COLO668 (cell line): ENCODE measurements at regions not wholly inside any gene's neighbourhood (a gene's known extent, or its start where the extent isn't known, plus 50 kb on each side); places are given as distances from the start of the nearest gene placed in this dataset.

Experiments
- DNase-seq: peaks from one replicate; lab custom pipeline; 2025; ENCODE audit not compliant: unreplicated experiment; lab: John Stamatoyannopoulos, UW

GRCh38 chr3:168417016-168417415, 321.3 kb upstream of the GOLIM4 start:
- no peak for DNase-seq

- DNase-seq: no peak
Measured at GRCh38 chr3:168416446-168416845, 320.7 kb upstream of the GOLIM4 start.

- DNase-seq: no peak
Measured at GRCh38 chr3:168414149-168414548, 318.4 kb upstream of the GOLIM4 start.

- no peak for DNase-seq
Measured at GRCh38 chr3:168407381-168407780, 311.7 kb upstream of the GOLIM4 start.

DNA sequence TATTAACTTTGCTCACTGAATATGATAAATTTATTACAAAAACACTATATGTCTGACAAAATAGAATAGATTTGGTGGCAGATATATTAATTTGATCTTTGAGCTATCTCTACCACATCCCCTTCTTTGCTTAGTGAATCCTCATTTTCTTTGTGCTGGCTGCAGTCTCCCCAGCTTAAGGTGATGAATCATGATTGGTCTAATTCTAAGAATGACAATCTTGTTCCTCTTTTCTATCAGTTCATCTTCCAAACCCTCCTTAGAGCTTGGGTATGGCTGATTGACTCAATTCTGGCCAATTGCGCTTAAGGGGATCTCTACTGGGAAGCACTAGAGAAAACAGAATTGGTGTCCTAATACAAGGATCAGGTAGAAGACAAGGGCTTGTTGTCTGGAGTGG, 309.6 kb upstream of the GOLIM4 start:
- no peak for DNase-seq

- DNase-seq: no peak
Measured at GRCh38 chr3:168398371-168399025, 302.8 kb upstream of the GOLIM4 start.

- DNase-seq: no peak
Measured at GRCh38 chr3:168396861-168397260, 301.1 kb upstream of the GOLIM4 start.

DNA sequence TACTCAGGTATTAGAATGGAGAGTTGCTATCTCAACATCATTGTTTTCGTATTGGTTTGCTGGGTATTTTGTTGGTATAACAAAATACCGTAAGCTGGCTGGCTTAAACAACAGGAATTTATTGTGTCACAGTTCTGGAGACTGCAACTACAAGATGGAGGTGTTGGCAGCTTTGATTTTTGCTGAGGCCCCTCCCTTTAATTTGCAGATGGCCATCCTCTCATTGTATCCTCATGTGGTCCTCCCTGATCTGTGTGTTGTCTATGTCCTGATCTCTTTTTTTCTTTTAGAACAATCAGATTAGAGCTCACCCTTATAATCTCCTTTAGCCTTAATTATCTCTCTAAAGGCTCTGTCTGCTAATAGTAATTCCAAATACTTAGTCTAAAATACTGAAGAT, 299.8 kb upstream of the GOLIM4 start:
- DNase-seq: no peak

DNA sequence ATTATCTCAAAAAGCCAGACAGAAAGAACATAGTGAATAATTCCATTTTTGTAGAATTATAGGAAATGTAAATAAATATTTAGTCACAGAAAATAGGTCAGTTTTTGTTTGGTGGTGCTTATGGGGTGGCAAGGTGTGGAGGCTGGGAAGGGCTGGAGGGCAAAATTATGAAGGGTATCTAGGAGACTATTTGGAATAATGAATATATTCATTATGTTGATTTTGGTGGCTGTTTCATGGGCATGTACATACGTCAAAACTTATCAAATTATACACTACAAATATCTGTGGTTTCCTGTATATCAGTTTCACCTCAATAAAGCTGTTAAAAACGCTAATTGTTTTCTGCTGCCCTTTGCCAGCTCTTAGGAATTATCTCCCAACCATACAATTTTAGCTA, 298.7 kb upstream of the GOLIM4 start:
- no peak for DNase-seq

GRCh38 chr3:168386301-168386700, 290.6 kb upstream of the GOLIM4 start:
- no peak for DNase-seq

DNA sequence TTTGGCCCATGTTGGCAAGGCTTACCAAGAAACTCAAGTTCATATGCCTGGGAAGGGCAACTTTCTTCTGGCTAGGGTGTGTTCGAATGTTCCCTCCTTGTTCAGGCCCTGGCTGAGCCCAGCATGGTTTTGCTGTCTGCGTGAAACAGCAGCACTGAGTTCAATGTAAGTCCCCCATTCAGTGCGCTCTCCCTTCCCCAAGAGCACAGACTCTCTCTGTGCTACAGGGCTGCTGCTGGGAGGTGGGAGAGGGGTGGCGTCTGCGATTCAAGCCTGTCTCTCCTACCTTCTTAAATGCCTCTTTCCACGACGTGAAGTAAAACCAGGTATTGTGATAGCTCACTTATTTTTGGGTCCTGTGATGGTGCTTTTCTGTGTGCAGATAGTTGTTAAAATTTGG, 289.3 kb upstream of the GOLIM4 start:
- DNase-seq: no peak

- no peak for DNase-seq
Measured at GRCh38 chr3:168383573-168383972, 287.8 kb upstream of the GOLIM4 start.

DNA sequence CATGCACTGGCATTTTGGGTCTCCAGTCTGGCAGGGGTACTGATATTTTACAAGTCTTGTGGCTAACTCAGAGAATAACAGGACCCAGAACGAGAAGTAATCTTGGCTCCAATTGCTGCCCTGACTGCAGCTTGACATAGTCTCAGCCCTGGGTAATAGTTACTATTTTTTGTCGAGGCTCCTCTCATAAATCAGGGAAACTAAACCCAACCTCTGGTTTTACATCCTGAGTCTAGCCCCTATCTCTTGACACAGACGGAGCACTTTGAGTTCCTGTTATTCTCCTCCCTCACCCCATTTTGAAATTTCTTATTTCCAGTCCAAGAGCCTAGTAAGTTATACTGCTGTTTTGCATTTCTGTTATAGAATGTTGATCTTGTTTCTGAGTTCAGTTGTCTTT, 276.1 kb upstream of the GOLIM4 start:
- DNase-seq: no peak

DNA sequence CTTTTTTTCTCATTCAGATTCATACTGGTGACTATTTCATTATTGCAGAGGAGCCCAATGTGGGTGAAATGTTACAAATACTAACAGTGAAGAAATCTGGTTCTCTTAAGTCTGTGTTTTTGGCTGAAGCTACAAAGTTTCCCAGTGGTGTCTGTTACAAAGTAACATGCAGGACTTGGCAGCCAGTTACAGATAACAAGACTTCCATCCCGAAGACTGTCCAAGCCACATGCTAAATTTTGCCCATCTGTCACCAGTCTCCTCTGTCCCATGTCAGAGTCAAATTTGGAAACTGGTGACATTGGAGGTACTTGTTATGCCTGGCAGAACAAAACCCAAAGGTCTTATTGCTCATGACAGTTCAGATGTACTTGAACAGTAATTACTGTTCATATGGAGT, 269.2 kb upstream of the GOLIM4 start:
- DNase-seq: no peak

DNA sequence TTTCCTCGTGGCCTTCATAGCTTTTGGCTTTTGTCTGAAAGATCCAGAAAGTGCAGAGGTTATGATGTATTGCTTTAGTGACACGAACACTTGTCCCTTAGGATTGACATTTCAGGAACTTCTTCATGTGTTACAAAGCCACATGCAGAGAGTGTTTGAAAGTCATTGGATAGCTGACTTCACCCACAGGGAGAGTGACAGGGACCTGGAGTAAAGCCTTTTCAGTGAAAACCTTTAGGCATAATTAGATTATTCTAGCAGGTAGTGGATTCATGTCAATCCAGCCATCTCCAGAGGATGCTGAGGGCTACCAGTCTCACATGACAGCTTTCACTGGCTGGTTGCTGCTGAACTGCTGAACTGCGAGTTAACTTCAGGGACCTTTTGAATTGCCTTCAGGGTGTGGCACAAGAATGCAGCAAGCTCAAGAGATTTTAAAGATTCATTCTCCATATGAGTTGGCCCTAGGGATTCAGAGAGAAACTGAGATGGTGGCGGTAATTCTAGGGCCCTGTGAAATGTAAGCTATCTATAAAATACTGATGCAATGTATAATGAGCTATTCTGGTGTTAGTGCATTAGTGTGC, 267.0 kb upstream of the GOLIM4 start:
- no peak for DNase-seq

DNA sequence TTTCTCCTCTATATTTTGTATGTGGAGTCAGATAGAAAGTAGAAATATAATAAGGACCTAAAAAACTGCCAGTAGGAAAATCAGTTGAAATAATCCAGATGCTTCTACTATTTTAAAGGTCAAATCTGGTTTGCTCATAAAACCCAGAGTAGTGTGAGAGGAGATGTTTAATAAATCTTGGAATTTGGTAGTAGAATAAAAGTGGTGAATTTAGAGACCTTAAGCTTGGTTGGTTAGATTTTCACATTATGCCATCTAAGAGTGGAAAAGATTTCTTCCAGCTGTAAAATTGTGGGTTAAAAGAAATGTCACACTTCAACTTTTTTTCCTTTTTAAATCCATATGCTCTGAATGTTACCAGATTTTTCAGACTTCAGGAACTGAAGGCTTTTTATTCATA, 266.4 kb upstream of the GOLIM4 start:
- no peak for DNase-seq

DNA sequence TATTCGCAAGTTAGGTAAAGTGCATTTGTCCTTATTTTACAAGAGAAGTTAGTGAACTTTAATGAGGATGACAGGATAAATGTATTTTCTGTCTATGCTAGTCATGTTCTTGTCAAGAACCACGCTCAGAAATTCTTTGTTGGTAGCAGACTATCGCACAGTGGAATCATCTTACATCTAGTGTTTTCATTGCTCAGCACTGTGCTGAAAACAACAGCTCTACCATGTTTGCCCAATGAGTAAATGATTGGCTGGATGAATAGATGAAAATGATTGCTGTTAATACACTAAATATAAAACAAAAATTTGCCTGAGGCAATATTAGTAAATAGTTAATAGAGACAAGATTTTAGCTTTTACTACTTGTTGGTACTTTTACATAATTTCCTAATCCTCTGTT, 265.3 kb upstream of the GOLIM4 start:
- no peak for DNase-seq

DNA sequence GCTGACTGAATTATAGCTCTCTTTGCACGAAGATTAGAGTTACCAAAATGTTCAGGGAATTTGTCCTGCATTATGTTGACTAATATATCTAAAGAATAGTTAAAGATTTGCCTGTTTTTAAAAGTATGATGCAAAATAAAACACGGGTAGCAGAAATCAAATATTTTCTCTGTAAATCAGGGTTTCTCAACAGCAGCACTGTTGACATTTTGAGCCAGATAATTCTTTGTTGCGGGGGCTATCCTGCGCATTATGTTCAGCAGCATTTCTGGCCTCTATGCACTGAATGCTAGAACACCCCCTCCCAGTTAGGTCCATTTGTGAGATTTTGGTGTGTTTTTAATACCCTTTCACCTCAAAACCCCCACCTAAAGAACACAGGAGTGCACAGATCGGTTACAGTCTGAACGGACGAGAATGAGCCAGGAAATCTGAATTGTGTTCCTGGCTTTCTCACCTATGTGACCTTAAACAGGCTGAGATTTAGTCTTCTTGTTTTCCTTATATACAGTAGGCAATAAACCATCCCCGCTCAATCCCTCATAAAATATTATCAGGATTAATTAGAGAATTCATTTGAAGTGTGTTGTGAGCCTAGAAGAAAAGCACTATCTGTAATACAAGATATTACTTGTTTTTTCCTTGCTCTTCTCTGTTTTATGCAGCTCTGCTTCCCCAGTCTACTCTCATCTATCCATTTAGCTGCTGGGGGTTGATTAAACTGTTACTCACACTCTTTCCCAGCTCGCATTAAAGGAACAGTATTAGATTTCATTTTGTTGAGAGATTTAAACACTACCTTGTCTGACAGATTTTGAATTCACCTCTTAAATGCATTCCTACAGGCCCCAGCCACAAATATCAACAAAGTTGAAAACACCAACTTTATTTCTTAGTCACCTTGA, 247.5 kb upstream of the GOLIM4 start:
- DNase-seq: no peak

DNA sequence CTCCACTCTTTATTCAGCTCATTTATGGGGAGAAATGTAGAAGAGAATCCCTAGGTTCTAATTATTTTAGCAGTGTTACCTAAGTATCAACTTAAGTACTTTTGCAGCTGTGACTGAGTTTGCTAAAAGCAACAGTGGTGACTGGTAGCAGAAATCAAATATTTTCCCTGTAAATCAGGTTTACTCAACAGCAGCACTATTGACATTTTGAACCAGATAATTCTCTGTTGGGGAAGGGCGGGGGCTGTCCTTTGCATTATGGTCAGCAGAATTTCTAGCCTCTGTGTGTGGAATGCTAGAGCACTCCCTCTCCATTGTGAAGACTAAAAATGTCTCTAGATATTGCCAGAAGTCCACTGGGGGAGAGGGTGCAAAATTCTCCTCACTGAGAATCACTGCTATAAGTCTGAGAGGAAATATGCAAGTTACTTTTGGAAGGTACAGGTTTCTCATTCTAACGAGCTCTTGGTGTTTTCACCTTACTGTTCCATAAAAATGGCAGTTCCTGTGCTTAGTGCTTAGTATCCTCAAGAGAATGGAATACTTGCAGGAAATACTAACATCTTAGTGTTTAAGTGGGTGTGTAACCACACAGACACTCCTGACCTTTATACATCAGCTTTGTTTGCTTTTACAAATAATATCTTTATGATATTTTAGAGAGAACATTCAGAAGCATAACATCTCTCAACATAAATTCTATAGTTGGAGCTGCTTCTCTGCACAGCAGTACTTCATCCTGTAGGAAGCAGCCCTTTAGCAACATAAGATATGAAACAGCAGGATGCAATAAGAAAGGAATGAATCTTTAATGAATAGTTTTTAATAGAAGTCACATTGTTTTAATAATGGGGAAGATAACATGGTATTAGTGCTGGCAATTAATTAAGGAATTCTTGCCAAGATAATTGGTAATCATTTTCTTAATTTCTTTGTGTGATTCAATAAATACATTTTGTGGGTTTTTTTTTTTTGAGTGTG, 246.5 kb upstream of the GOLIM4 start:
- no peak for DNase-seq

DNA sequence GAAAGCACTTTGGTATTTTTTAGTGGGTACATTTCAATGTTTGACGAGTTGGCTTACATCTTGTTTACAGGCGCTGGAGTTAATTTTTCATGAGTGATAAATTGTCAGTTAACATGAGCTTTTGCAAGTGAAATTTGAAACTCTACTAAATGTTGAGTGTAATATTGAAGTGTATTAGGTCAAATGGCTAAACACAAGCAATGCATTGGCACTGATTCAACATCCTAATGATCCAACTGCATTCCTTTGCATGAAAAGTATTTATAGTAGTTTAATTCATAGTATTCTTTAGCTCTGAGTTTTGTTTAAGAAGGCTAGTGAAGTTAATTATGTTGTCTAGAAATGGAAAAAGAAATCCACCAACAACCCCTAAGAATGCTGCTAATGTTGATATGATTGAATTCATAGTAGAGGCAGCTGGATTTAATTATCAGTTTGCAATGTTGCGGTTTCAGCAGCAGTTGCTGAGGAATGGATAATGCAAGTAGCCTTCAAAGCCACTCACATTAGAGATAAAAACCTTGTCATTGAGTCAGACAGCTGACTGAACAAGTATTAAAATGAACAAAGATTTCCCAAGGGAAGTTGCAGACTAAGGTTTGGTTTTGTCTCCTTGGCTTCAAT, 245.6 kb upstream of the GOLIM4 start:
- DNase-seq: no peak

- no peak for DNase-seq
Measured at GRCh38 chr3:168338161-168338560, 242.4 kb upstream of the GOLIM4 start.
